Memory B cell (primary cell): ENCODE measurements at regions not wholly inside any gene's neighbourhood (a gene's known extent, or its start where the extent isn't known, plus 50 kb on each side); places are given as distances from the start of the nearest gene placed in this dataset.

ENCODE experiments used
- ATAC-seq: fragments of 150-1000 bp; cut with Tn5 transposase; 2 replicates; pipeline ENCODE4 v1.10.0; 2021; ENCODE audit warnings: low read depth, mild to moderate bottlenecking, moderate library complexity
- DNase-seq, 2 donors: peaks; one replicate each; pipeline ENCODE4 v3.0.0; 2022; ENCODE audit warnings: low spot score in 2 of 2
- H3K27ac Mint-ChIP-seq: one replicate; pipeline ENCODE4 v1.8.0; 2022; ENCODE audit warnings: mild to moderate bottlenecking, moderate library complexity, mixed read lengths
- H3K27me3 Mint-ChIP-seq: one replicate; pipeline ENCODE4 v1.8.0; 2022; ENCODE audit warnings: mixed read lengths
- H3K36me3 Mint-ChIP-seq: one replicate; pipeline ENCODE4 v1.8.0; 2022; ENCODE audit warnings: mild to moderate bottlenecking, mixed read lengths
- H3K4me1 Mint-ChIP-seq: one replicate; pipeline ENCODE4 v1.8.0; 2022; ENCODE audit warnings: mixed read lengths
- H3K4me3 Mint-ChIP-seq: one replicate; pipeline ENCODE4 v1.8.0; 2022; ENCODE audit warnings: mild to moderate bottlenecking, moderate library complexity, mixed read lengths
- H3K9me3 Mint-ChIP-seq: one replicate; pipeline ENCODE4 v1.8.0; 2022; ENCODE audit warnings: mixed read lengths

GRCh38 chr6:149127212-149127611, 190.3 kb upstream of the TAB2 start:
- Mint-ChIP-seq H3K27me3 (no peaks in the 10 kb centered on the region), H3K36me3 (peaks cover 3% of the 10 kb centered on the region), H3K4me1 (peaks cover 15% of the 10 kb centered on the region), H3K9me3 (peaks cover 1% of the 10 kb centered on the region), H3K27ac (no peak overlapping the region), H3K4me3 (no peak overlapping the region)
- ATAC-seq: no peak
- no peak for DNase-seq

- Mint-ChIP-seq H3K9me3 (peaks cover 1% of the 10 kb centered on the region), H3K27me3 (no peaks in the 10 kb centered on the region), H3K4me1 (peaks cover 15% of the 10 kb centered on the region), H3K4me3 (no peak overlapping the region), H3K36me3 (peaks cover 3% of the 10 kb centered on the region), H3K27ac (peak overlapping the region; percentile 69)
- ATAC-seq: no peak
- DNase-seq: no peak
Observed at GRCh38 chr6:149128489-149129145, 188.9 kb upstream of the TAB2 start.

- H3K9me3 Mint-ChIP-seq: peaks cover 1% of the 10 kb centered on the region
- H3K27me3 Mint-ChIP-seq: no peaks in the 10 kb centered on the region
- peak overlapping the region; percentile 69 for H3K27ac Mint-ChIP-seq
- H3K4me1 Mint-ChIP-seq: peaks cover 15% of the 10 kb centered on the region
- H3K36me3 Mint-ChIP-seq: no peaks in the 10 kb centered on the region
- DNase-seq (no peak), ATAC-seq (peak; percentile 93)
- no peak overlapping the region for H3K4me3 Mint-ChIP-seq
Observed at GRCh38 chr6:149129371-149130077, 188.0 kb upstream of the TAB2 start.

- DNase-seq (no peak), ATAC-seq (no peak)
- H3K4me3 Mint-ChIP-seq: no peak overlapping the region
- peaks cover 15% of the 10 kb centered on the region for H3K4me1 Mint-ChIP-seq
- H3K27me3 Mint-ChIP-seq: no peaks in the 10 kb centered on the region
- no peak overlapping the region for H3K27ac Mint-ChIP-seq
- H3K36me3 Mint-ChIP-seq: no peaks in the 10 kb centered on the region
- peaks cover 1% of the 10 kb centered on the region for H3K9me3 Mint-ChIP-seq
Observed at GRCh38 chr6:149130090-149130489, 187.4 kb upstream of the TAB2 start.

- Mint-ChIP-seq H3K27ac (no peak overlapping the region), H3K4me3 (no peak overlapping the region), H3K27me3 (no peaks in the 10 kb centered on the region), H3K9me3 (peaks cover 1% of the 10 kb centered on the region), H3K36me3 (no peaks in the 10 kb centered on the region), H3K4me1 (peaks cover 15% of the 10 kb centered on the region)
- ATAC-seq: no peak
- DNase-seq: no peak
Observed at GRCh38 chr6:149130508-149130907, 187.0 kb upstream of the TAB2 start.

GRCh38 chr6:149131891-149132290, 185.6 kb upstream of the TAB2 start:
- no peak overlapping the region for H3K27ac Mint-ChIP-seq
- H3K4me3 Mint-ChIP-seq: no peak overlapping the region
- peaks cover 1% of the 10 kb centered on the region for H3K9me3 Mint-ChIP-seq
- no peak for ATAC-seq
- H3K36me3 Mint-ChIP-seq: no peaks in the 10 kb centered on the region
- H3K4me1 Mint-ChIP-seq: peaks cover 15% of the 10 kb centered on the region
- no peaks in the 10 kb centered on the region for H3K27me3 Mint-ChIP-seq
- no peak for DNase-seq

- H3K4me1 Mint-ChIP-seq: peaks cover 15% of the 10 kb centered on the region
- no peak overlapping the region for H3K4me3 Mint-ChIP-seq
- no peaks in the 10 kb centered on the region for H3K27me3 Mint-ChIP-seq
- H3K27ac Mint-ChIP-seq: no peak overlapping the region
- no peak for ATAC-seq
- DNase-seq: no peak
- no peaks in the 10 kb centered on the region for H3K36me3 Mint-ChIP-seq
- no peaks in the 10 kb centered on the region for H3K9me3 Mint-ChIP-seq
Observed at GRCh38 chr6:149132336-149132735, 185.2 kb upstream of the TAB2 start.

- no peak for ATAC-seq
- H3K27ac Mint-ChIP-seq: no peak overlapping the region
- no peak overlapping the region for H3K4me3 Mint-ChIP-seq
- H3K9me3 Mint-ChIP-seq: no peaks in the 10 kb centered on the region
- H3K36me3 Mint-ChIP-seq: no peaks in the 10 kb centered on the region
- peaks cover under 1% of the 10 kb centered on the region for H3K4me1 Mint-ChIP-seq
- no peak for DNase-seq
- H3K27me3 Mint-ChIP-seq: no peaks in the 10 kb centered on the region
Observed at GRCh38 chr6:149134511-149134933, 183.0 kb upstream of the TAB2 start.

- DNase-seq (no peak), ATAC-seq (no peak)
- peaks cover 7% of the 10 kb centered on the region for H3K4me1 Mint-ChIP-seq
- H3K36me3 Mint-ChIP-seq: no peaks in the 10 kb centered on the region
- H3K4me3 Mint-ChIP-seq: no peak overlapping the region
- no peaks in the 10 kb centered on the region for H3K9me3 Mint-ChIP-seq
- no peak overlapping the region for H3K27ac Mint-ChIP-seq
- no peaks in the 10 kb centered on the region for H3K27me3 Mint-ChIP-seq
Observed at GRCh38 chr6:149135809-149136208, 181.7 kb upstream of the TAB2 start.

GRCh38 chr6:149136273-149136912, 181.1 kb upstream of the TAB2 start:
- no peak for ATAC-seq
- Mint-ChIP-seq H3K9me3 (no peaks in the 10 kb centered on the region), H3K27ac (no peak overlapping the region), H3K4me1 (peaks cover 7% of the 10 kb centered on the region), H3K4me3 (no peak overlapping the region), H3K27me3 (no peaks in the 10 kb centered on the region), H3K36me3 (no peaks in the 10 kb centered on the region)
- DNase-seq: no peak

- H3K27me3 Mint-ChIP-seq: no peaks in the 10 kb centered on the region
- DNase-seq (no peak), ATAC-seq (no peak)
- no peaks in the 10 kb centered on the region for H3K36me3 Mint-ChIP-seq
- H3K27ac Mint-ChIP-seq: no peak overlapping the region
- H3K9me3 Mint-ChIP-seq: no peaks in the 10 kb centered on the region
- no peak overlapping the region for H3K4me3 Mint-ChIP-seq
- peaks cover 7% of the 10 kb centered on the region for H3K4me1 Mint-ChIP-seq
Observed at GRCh38 chr6:149136913-149137286, 180.6 kb upstream of the TAB2 start.

GRCh38 chr6:149137594-149137993, 179.9 kb upstream of the TAB2 start:
- peaks cover 7% of the 10 kb centered on the region for H3K4me1 Mint-ChIP-seq
- H3K36me3 Mint-ChIP-seq: no peaks in the 10 kb centered on the region
- DNase-seq (no peak), ATAC-seq (no peak)
- H3K4me3 Mint-ChIP-seq: no peak overlapping the region
- no peaks in the 10 kb centered on the region for H3K9me3 Mint-ChIP-seq
- no peak overlapping the region for H3K27ac Mint-ChIP-seq
- no peaks in the 10 kb centered on the region for H3K27me3 Mint-ChIP-seq

GRCh38 chr6:149138089-149138488, 179.4 kb upstream of the TAB2 start:
- Mint-ChIP-seq H3K4me1 (peaks cover 7% of the 10 kb centered on the region), H3K4me3 (no peak overlapping the region), H3K27ac (no peak overlapping the region), H3K27me3 (no peaks in the 10 kb centered on the region), H3K9me3 (no peaks in the 10 kb centered on the region), H3K36me3 (no peaks in the 10 kb centered on the region)
- DNase-seq (no peak), ATAC-seq (no peak)

GRCh38 chr6:149138699-149139294, 178.7 kb upstream of the TAB2 start:
- peaks cover 7% of the 10 kb centered on the region for H3K4me1 Mint-ChIP-seq
- no peak for ATAC-seq
- no peaks in the 10 kb centered on the region for H3K27me3 Mint-ChIP-seq

More at GRCh38 chr6:149138699-149139294, 178.7 kb upstream of the TAB2 start:
- Mint-ChIP-seq H3K4me3 (no peak overlapping the region), H3K36me3 (no peaks in the 10 kb centered on the region), H3K9me3 (no peaks in the 10 kb centered on the region), H3K27ac (no peak overlapping the region)
- no peak for DNase-seq
